HG03196 (cell line): ENCODE measurements at regions not wholly inside any gene's neighbourhood (a gene's known extent, or its start where the extent isn't known, plus 50 kb on each side); places are given as distances from the start of the nearest gene placed in this dataset.
A peak's percentile ranks its signal among the peaks of the same experiment; 100 is the strongest.

Experiments used
- ATAC-seq: cut with Tn5 transposase; IDR thresholded peaks from one replicate; pipeline ENCODE4 v1.9.1; 2021; ENCODE audit not compliant: unreplicated experiment

GRCh38 chr7:148950806-148951205, 66.7 kb upstream of the EZH2 start:
- ATAC-seq, result no peak

DNA sequence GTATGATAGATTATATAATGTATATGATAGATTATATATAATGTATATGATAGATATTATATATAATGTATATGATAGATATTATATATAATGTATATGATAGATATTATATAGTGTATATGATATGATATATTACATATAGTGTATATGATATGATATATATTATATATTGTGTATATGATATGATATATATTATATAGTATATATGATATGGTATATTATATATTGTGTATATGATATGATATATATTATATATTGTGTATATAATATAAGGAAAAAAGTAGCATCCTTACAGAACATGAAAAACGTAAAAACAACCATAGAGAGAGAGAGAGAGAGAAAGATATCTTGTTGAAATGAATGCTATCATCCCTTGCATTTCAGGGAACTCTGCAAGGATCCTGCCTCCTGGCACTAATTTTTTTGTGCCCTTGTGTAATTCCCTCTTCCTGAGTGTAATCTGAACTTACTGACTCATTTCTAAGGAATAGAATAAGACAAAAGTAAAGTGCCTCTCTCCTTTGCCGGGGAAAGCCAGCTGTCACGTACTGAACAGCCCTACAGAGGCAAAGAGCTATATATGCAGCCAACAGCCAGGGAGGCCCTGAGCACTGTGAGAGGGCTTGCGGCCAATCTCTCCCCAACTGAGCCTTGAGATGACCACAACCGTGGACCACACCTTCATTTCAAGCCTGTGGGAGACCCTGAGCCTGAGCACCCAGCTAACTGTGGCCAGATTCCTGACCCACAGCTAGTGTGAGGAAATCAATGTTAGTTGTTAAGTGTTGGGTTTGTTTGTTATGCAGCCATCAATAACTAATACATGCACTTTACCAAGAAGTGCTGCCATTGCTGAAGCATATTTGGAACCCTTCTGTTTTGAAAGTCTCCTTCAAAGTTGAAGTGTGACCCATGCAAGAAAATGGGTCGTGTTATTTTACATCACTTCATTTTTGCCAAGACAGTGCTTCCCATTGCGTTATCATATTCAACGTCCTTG, 61.1 kb upstream of the EZH2 start:
- ATAC-seq, result no peak

- ATAC-seq, result peak; percentile 51
These were observed 57.6 kb upstream of the EZH2 start for GRCh38 chr7:148941598-148942275.

GRCh38 chr7:148940702-148941597, 56.9 kb upstream of the EZH2 start:
- ATAC-seq, result peak; percentile 79

- no peak for ATAC-seq
These were observed 55.2 kb upstream of the EZH2 start for GRCh38 chr7:148939128-148939755.

GRCh38 chr7:148935451-148935850, 51.4 kb upstream of the EZH2 start:
- no peak for ATAC-seq
